Trophoblast cell (in vitro differentiated cells and primary cell): ENCODE measurements at regions not wholly inside any gene's neighbourhood (a gene's known extent, or its start where the extent isn't known, plus 50 kb on each side); places are given as distances from the start of the nearest gene placed in this dataset.
"Not testable (repeated sequence)": the region's sequence is repeated elsewhere in the genome, so short reads cannot be mapped to it uniquely, and the experiment has no call there.

ENCODE experiments used
- DNase-seq, 2 donors: peaks; one replicate each; pipeline ENCODE4 v3.0.0-alpha.2; 2016
- H2AFZ ChIP-seq: 2 replicates; pipeline ENCODE4 v1.6.1; 2013; ENCODE audit warnings: low read length, moderate library complexity, mild to moderate bottlenecking; ENCODE audit not compliant: insufficient read depth, poor library complexity
- H2AK5ac ChIP-seq: 2 replicates; pipeline ENCODE4 v1.6.1; 2013; ENCODE audit warnings: mild to moderate bottlenecking, low read length
- H2BK120ac ChIP-seq: 2 replicates; pipeline ENCODE4 v1.6.1; 2013; ENCODE audit warnings: low read length, mild to moderate bottlenecking, moderate library complexity; ENCODE audit not compliant: insufficient read depth, poor library complexity
- H2BK12ac ChIP-seq: 2 replicates; pipeline ENCODE4 v1.6.1; 2013; ENCODE audit warnings: mild to moderate bottlenecking, low read length, moderate library complexity
- H2BK5ac ChIP-seq: 2 replicates; pipeline ENCODE4 v1.6.1; 2013; ENCODE audit warnings: low read length, low read depth, moderate library complexity, mild to moderate bottlenecking; ENCODE audit not compliant: poor library complexity
- H3K14ac ChIP-seq: 2 replicates; pipeline ENCODE4 v1.6.1; 2013; ENCODE audit warnings: mild to moderate bottlenecking, low read length
- H3K18ac ChIP-seq: 2 replicates; pipeline ENCODE4 v1.6.1; 2013; ENCODE audit warnings: mild to moderate bottlenecking, low read length
- H3K23ac ChIP-seq: 2 replicates; pipeline ENCODE4 v1.6.1; 2013; ENCODE audit warnings: low read length
- H3K27ac ChIP-seq: 2 replicates; pipeline ENCODE4 v1.5.1; 2013; ENCODE audit warnings: low read depth, mild to moderate bottlenecking, inconsistent platforms, low read length, moderate library complexity
- H3K27me3 ChIP-seq: 2 replicates; pipeline ENCODE4 v1.6.1; 2013; ENCODE audit warnings: inconsistent platforms, mild to moderate bottlenecking, low read length, moderate library complexity; ENCODE audit not compliant: insufficient read depth
- H3K36me3 ChIP-seq, 2 experiments: 1 replicate in 1 of 2; 2 replicates in 1 of 2; pipeline ENCODE4 v1.6.1; 2013; ENCODE audit warnings: low read length in 2 of 2, mild to moderate bottlenecking in 2 of 2, moderate library complexity in 1 of 2; ENCODE audit not compliant: insufficient read depth in 2 of 2, control insufficient read depth in 1 of 2
- H3K4ac ChIP-seq: 2 replicates; pipeline ENCODE4 v1.6.1; 2013; ENCODE audit warnings: low read depth, mild to moderate bottlenecking, low read length, moderate library complexity
- H3K4me1 ChIP-seq, 2 experiments: 1 replicate in 1 of 2; 2 replicates in 1 of 2; pipeline ENCODE4 v1.6.1; 2013; ENCODE audit warnings: low read length in 2 of 2, mild to moderate bottlenecking in 2 of 2, moderate library complexity in 1 of 2; ENCODE audit not compliant: insufficient read depth in 2 of 2, control insufficient read depth in 1 of 2
- H3K4me2 ChIP-seq: 2 replicates; pipeline ENCODE4 v1.6.1; 2013; ENCODE audit warnings: inconsistent platforms, mild to moderate bottlenecking, low read length, moderate library complexity
- H3K4me3 ChIP-seq: 2 replicates; pipeline ENCODE4 v1.5.1; 2013; ENCODE audit warnings: mild to moderate bottlenecking, low read depth, low read length, inconsistent platforms
- H3K79me1 ChIP-seq: one replicate; pipeline ENCODE4 v1.6.1; 2013; ENCODE audit warnings: low read length
- H3K79me2 ChIP-seq: 2 replicates; pipeline ENCODE4 v1.6.1; 2013; ENCODE audit warnings: low read length, mild to moderate bottlenecking; ENCODE audit not compliant: control insufficient read depth, insufficient read depth, poor library complexity
- H3K9ac ChIP-seq: 2 replicates; pipeline ENCODE4 v1.6.1; 2013; ENCODE audit warnings: mild to moderate bottlenecking, low read length
- H3K9me3 ChIP-seq: 2 replicates; pipeline ENCODE4 v1.6.1; 2013; ENCODE audit warnings: low read depth, mild to moderate bottlenecking, control low read depth, inconsistent platforms, low read length; ENCODE audit not compliant: insufficient read depth
- H4K12ac ChIP-seq: 2 replicates; pipeline ENCODE4 v1.6.1; 2013; ENCODE audit warnings: low read depth, mild to moderate bottlenecking, low read length, moderate library complexity
- H4K8ac ChIP-seq: 2 replicates; pipeline ENCODE4 v1.6.1; 2013; ENCODE audit warnings: low read depth, mild to moderate bottlenecking, low read length, moderate library complexity
- H4K91ac ChIP-seq: one replicate; pipeline ENCODE4 v1.6.1; 2013; ENCODE audit warnings: low read depth, mild to moderate bottlenecking, low read length, moderate library complexity
- WGBS: extraction: QIAGEN DNeasy Blood & Tissue Kit; methylation state at CpG from one replicate; pipeline ENCODE4 v1.1.7; 2013; ENCODE audit warnings: missing lambda C conversion rate; ENCODE audit not compliant: insufficient read length, insufficient coverage; ENCODE audit errors: extremely low coverage; 5-methylcytosine and 5-hydroxymethylcytosine counted together

DNA sequence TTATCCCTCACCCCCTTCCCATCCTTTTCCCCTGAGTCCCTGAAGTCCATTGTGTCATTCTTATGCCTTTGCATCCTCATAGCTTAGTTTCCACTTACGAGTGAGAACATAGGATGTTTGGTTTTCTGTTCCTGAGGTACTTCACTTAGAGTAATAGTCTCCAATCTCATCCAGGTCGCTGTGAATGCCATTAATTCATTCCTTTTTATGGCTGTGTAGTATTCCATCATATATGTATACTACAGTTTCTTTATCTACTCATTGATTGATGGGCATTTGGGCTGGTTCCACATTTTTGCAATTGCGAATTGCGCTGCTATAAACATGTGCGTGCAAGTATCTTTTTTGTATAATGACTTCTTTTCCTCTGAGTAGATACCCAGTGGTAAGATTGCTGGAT lies 172.1 kb downstream of the URI1 start:
- H3K9ac ChIP-seq, H3K4me1 ChIP-seq, H3K36me3 ChIP-seq, H3K27me3 ChIP-seq, H2BK120ac ChIP-seq, H3K4me2 ChIP-seq, H2AFZ ChIP-seq, H3K14ac ChIP-seq, H3K4me3 ChIP-seq, H3K9me3 ChIP-seq, H3K23ac ChIP-seq, H2BK12ac ChIP-seq, H4K91ac ChIP-seq, DNase-seq, H3K79me1 ChIP-seq, H3K27ac ChIP-seq, H3K79me2 ChIP-seq, H2BK5ac ChIP-seq, H4K8ac ChIP-seq, H4K12ac ChIP-seq, H2AK5ac ChIP-seq, H3K18ac ChIP-seq, H3K4ac ChIP-seq: not testable (repeated sequence)
- no CpG with 5 or more reads among the region's 5 CpGs for WGBS

GRCh38 chr19:30115947-30116346 lies 173.9 kb downstream of the URI1 start:
- Histone ChIP-seq H3K36me3 (no peaks in the 10 kb centered on the region), H2BK5ac (no peak overlapping the region), H3K79me2 (no peaks in the 10 kb centered on the region), H4K12ac (no peak overlapping the region), H3K4ac (no peak overlapping the region), H3K79me1 (no peaks in the 10 kb centered on the region), H3K4me1 (no peaks in the 10 kb centered on the region), H3K27ac (no peak overlapping the region), H3K23ac (no peak overlapping the region), H3K27me3 (no peaks in the 10 kb centered on the region), H2AFZ (no peak overlapping the region), H4K91ac (no peak overlapping the region), H3K18ac (no peak overlapping the region), H3K4me2 (no peak overlapping the region), H3K9ac (no peak overlapping the region), H3K4me3 (no peak overlapping the region), H3K14ac (no peak overlapping the region), H2AK5ac (no peak overlapping the region), H3K9me3 (peaks cover 4% of the 10 kb centered on the region), H2BK120ac (no peak overlapping the region), H4K8ac (no peak overlapping the region), H2BK12ac (no peak overlapping the region)
- no peak for DNase-seq
- no CpG with 5 or more reads among the region's 2 CpGs for WGBS

DNA sequence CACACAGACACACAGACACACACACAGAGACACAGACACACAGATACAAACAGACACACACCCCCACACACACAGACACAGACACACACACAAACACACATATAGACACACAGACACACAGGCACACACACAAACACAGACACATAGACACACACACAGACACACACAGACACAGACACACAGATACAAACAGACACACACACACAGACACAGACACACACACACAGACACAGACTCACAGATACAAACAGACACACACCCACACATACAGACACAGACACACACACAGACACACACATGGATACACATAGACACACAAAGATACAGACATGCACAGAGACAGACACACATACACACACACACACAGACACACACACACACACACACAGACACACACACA lies 174.5 kb downstream of the URI1 start:
- H3K4ac ChIP-seq, result no peak overlapping the region
- H2BK5ac ChIP-seq, result no peak overlapping the region
- no peak for DNase-seq
- H2AFZ ChIP-seq, result no peak overlapping the region
- H3K27me3 ChIP-seq, result no peaks in the 10 kb centered on the region
- H3K18ac ChIP-seq, result no peak overlapping the region
- no peak overlapping the region for H3K9ac ChIP-seq
- H2BK120ac ChIP-seq, result no peak overlapping the region
- no peaks in the 10 kb centered on the region for H3K79me1 ChIP-seq
- no peaks in the 10 kb centered on the region for H3K4me1 ChIP-seq
- no peak overlapping the region for H3K27ac ChIP-seq
- H3K23ac ChIP-seq, result no peak overlapping the region
- H3K9me3 ChIP-seq, result peaks cover 4% of the 10 kb centered on the region
- H3K79me2 ChIP-seq, result no peaks in the 10 kb centered on the region
- no peak overlapping the region for H4K91ac ChIP-seq
- H3K36me3 ChIP-seq, result no peaks in the 10 kb centered on the region
- no peak overlapping the region for H2AK5ac ChIP-seq
- H4K8ac ChIP-seq, result no peak overlapping the region
- H3K14ac ChIP-seq, result no peak overlapping the region
- no peak overlapping the region for H3K4me2 ChIP-seq
- no peak overlapping the region for H2BK12ac ChIP-seq
- H4K12ac ChIP-seq, result no peak overlapping the region
- peak overlapping the region; percentile 8 for H3K4me3 ChIP-seq

GRCh38 chr19:30116984-30117555 lies 175.0 kb downstream of the URI1 start:
- H4K8ac ChIP-seq, result no peak overlapping the region
- H2AFZ ChIP-seq, result no peak overlapping the region
- H3K4ac ChIP-seq, result no peak overlapping the region
- H3K4me1 ChIP-seq, result no peaks in the 10 kb centered on the region
- no CpG with 5 or more reads among the region's 16 CpGs for WGBS
- peaks cover 4% of the 10 kb centered on the region for H3K9me3 ChIP-seq
- H3K79me2 ChIP-seq, result no peaks in the 10 kb centered on the region
- no peak overlapping the region for H3K4me2 ChIP-seq
- no peak overlapping the region for H3K18ac ChIP-seq
- H3K14ac ChIP-seq, result no peak overlapping the region
- no peaks in the 10 kb centered on the region for H3K36me3 ChIP-seq
- no peak overlapping the region for H3K27ac ChIP-seq
- H2BK12ac ChIP-seq, result no peak overlapping the region
- H3K4me3 ChIP-seq, result no peak overlapping the region
- H3K23ac ChIP-seq, result no peak overlapping the region
- no peaks in the 10 kb centered on the region for H3K79me1 ChIP-seq
- H2BK5ac ChIP-seq, result no peak overlapping the region
- H2AK5ac ChIP-seq, result no peak overlapping the region
- H3K27me3 ChIP-seq, result no peaks in the 10 kb centered on the region
- no peak overlapping the region for H2BK120ac ChIP-seq
- H4K91ac ChIP-seq, result no peak overlapping the region
- H3K9ac ChIP-seq, result no peak overlapping the region
- H4K12ac ChIP-seq, result no peak overlapping the region
- DNase-seq, result no peak
